MM.1S (cell line): ENCODE measurements at regions not wholly inside any gene's neighbourhood (a gene's known extent, or its start where the extent isn't known, plus 50 kb on each side); places are given as distances from the start of the nearest gene placed in this dataset.

Experiments
- EZH2 ChIP-seq: fragments of 300-600 bp; sonication (generic); optimal IDR thresholded peaks from 2 replicates; pipeline ENCODE3; 2017; ENCODE audit warnings: low read depth, mild to moderate bottlenecking, antibody characterized with exemption, low read length, mixed read lengths
- EZH2phosphoT487 ChIP-seq: fragments of 300-600 bp; sonication (generic); IDR thresholded peaks from 2 replicates; pipeline ENCODE4 v1.6.1; 2018; ENCODE audit warnings: antibody characterized with exemption, low read length
- TF ChIP-seq, protein P1 (sequence below): fragments of 300-600 bp; sonication (generic); IDR thresholded peaks from 2 replicates; pipeline ENCODE4 v1.5.1; 2016; ENCODE audit warnings: antibody characterized with exemption, low read length, mixed read lengths

DNA sequence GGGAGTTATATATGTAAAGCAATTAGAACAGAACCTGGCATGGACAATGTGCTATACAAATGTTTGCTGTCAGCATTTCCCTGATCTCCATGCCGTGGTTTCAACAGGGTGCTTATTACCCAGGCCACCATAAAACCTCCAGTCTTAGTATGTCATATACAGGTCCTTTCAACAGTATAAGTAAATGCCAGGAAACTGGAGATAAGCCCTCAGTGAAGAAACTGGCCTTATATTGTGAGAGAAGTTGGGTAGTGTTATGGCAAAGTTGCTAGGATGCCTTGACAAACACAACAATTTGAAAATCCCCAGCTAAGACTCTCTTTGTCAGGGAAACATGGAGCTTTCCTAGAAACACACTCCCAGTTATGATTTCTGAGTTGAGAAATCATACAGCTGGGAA, 850.2 kb upstream of the ADAMTS5 start:
- TF ChIP-seq, protein P1, sequence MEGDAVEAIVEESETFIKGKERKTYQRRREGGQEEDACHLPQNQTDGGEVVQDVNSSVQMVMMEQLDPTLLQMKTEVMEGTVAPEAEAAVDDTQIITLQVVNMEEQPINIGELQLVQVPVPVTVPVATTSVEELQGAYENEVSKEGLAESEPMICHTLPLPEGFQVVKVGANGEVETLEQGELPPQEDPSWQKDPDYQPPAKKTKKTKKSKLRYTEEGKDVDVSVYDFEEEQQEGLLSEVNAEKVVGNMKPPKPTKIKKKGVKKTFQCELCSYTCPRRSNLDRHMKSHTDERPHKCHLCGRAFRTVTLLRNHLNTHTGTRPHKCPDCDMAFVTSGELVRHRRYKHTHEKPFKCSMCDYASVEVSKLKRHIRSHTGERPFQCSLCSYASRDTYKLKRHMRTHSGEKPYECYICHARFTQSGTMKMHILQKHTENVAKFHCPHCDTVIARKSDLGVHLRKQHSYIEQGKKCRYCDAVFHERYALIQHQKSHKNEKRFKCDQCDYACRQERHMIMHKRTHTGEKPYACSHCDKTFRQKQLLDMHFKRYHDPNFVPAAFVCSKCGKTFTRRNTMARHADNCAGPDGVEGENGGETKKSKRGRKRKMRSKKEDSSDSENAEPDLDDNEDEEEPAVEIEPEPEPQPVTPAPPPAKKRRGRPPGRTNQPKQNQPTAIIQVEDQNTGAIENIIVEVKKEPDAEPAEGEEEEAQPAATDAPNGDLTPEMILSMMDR, result no peak
- TF ChIP-seq EZH2, result no peak
- no peak for TF ChIP-seq EZH2phosphoT487
